Stomach (tissue), 4 donors: ENCODE measurements at regions not wholly inside any gene's neighbourhood (a gene's known extent, or its start where the extent isn't known, plus 50 kb on each side); places are given as distances from the start of the nearest gene placed in this dataset.

ENCODE experiments used
- EP300 ChIP-seq: sonication (generic); formaldehyde crosslinking; IDR thresholded peaks from one replicate; pipeline ENCODE4 v1.6.1; 2017; ENCODE audit warnings: antibody characterized with exemption
- POLR2A ChIP-seq, 4 donors: fragments of 450-650 bp; IDR thresholded peaks; one replicate each; pipeline ENCODE4 v1.6.1; 2016; ENCODE audit warnings: antibody characterized with exemption in 4 of 4, control low read depth in 2 of 4, mild to moderate bottlenecking in 1 of 4, moderate library complexity in 1 of 4
- POLR2AphosphoS5 ChIP-seq, 3 donors: sonication (generic); formaldehyde crosslinking; IDR thresholded peaks; one replicate each; pipeline ENCODE4 v1.6.1; 2016; ENCODE audit warnings: antibody characterized with exemption in 3 of 3
- TF ChIP-seq, protein P1 (sequence below), 7 experiments: fragments of 450-650 bp in 4 of 7; fragments of 200-600 bp in 3 of 7; sonication (generic) in 3 of 7; IDR thresholded peaks; one replicate each; pipeline ENCODE4 v1.5.1; 2016 to 2019; ENCODE audit warnings: antibody characterized with exemption in 7 of 7, control low read depth in 2 of 7, mild to moderate bottlenecking in 1 of 7

DNA sequence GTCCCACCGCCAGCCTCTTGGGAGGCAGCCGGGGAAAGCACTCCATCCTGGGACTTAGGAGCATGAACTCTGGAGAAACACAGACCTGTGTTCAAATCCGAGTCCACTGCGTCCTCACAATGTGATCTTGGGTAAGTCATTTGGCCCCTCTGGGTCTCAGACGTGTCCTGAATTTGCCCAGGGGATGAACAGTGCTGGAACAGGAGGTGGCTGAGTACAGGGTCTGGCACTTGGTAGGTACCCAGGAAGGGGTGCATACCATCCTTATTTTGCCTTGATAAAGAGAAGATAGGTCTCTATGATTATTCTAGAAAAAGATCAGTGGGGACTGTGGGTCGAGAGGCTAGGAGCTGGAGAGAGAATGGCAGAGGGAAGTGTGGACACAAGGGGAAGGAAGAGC, 135.7 kb downstream of the FGF18 start:
- TF ChIP-seq, protein P1, sequence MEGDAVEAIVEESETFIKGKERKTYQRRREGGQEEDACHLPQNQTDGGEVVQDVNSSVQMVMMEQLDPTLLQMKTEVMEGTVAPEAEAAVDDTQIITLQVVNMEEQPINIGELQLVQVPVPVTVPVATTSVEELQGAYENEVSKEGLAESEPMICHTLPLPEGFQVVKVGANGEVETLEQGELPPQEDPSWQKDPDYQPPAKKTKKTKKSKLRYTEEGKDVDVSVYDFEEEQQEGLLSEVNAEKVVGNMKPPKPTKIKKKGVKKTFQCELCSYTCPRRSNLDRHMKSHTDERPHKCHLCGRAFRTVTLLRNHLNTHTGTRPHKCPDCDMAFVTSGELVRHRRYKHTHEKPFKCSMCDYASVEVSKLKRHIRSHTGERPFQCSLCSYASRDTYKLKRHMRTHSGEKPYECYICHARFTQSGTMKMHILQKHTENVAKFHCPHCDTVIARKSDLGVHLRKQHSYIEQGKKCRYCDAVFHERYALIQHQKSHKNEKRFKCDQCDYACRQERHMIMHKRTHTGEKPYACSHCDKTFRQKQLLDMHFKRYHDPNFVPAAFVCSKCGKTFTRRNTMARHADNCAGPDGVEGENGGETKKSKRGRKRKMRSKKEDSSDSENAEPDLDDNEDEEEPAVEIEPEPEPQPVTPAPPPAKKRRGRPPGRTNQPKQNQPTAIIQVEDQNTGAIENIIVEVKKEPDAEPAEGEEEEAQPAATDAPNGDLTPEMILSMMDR (IDR thresholded peaks at IDR 0.05), result no peak
- TF ChIP-seq EP300 (no peak), POLR2A (IDR thresholded peaks at IDR 0.05) (no peak), POLR2AphosphoS5 (IDR thresholded peaks at IDR 0.05) (no peak)
